ENCODE measurements at regions not wholly inside any gene's neighbourhood (a gene's known extent, or its start where the extent isn't known, plus 50 kb on each side); places are given as distances from the start of the nearest gene placed in this dataset.
"Not testable (repeated sequence)": the region's sequence is repeated elsewhere in the genome, so short reads cannot be mapped to it uniquely, and the experiment has no call there.

GRCh38 chr18:75857558-75857957 is 430.1 kb upstream of the SMIM21 start:
- no peak for DNase-seq (ENCODE audit: low read depth, low spot score)

- DNase-seq (ENCODE audit: low read depth, low spot score) = no peak
Measured at GRCh38 chr18:75854808-75855207, 427.3 kb upstream of the SMIM21 start.

- no peak for DNase-seq (ENCODE audit: low read depth, low spot score)
Measured at GRCh38 chr18:75854174-75854573, 426.7 kb upstream of the SMIM21 start.

GRCh38 chr18:75846321-75846720 is 418.8 kb upstream of the SMIM21 start:
- DNase-seq (ENCODE audit: low read depth, low spot score) = no peak

GRCh38 chr18:75845413-75845812 is 417.9 kb upstream of the SMIM21 start:
- DNase-seq (ENCODE audit: low read depth, low spot score) = no peak

- no peak for DNase-seq (ENCODE audit: low read depth, low spot score)
Measured at GRCh38 chr18:75844146-75844545, 416.6 kb upstream of the SMIM21 start.

GRCh38 chr18:75840131-75840530 is 412.6 kb upstream of the SMIM21 start:
- no peak for DNase-seq (ENCODE audit: low read depth, low spot score)

GRCh38 chr18:75839686-75840085 is 412.2 kb upstream of the SMIM21 start:
- DNase-seq (ENCODE audit: low read depth, low spot score) = not testable (repeated sequence)

GRCh38 chr18:75839041-75839440 is 411.5 kb upstream of the SMIM21 start:
- no peak for DNase-seq (ENCODE audit: low read depth, low spot score)

- no peak for DNase-seq (ENCODE audit: low read depth, low spot score)
Measured at GRCh38 chr18:75837316-75837715, 409.8 kb upstream of the SMIM21 start.

- DNase-seq (ENCODE audit: low read depth, low spot score) = no peak
Measured at GRCh38 chr18:75836516-75836915, 409.0 kb upstream of the SMIM21 start.

GRCh38 chr18:75831960-75832359 is 404.5 kb upstream of the SMIM21 start:
- DNase-seq (ENCODE audit: low read depth, low spot score) = no peak

GRCh38 chr18:75830828-75831227 is 403.3 kb upstream of the SMIM21 start:
- DNase-seq (ENCODE audit: low read depth, low spot score) = no peak

GRCh38 chr18:75829091-75829490 is 401.6 kb upstream of the SMIM21 start:
- no peak for DNase-seq (ENCODE audit: low read depth, low spot score)

- no peak for DNase-seq (ENCODE audit: low read depth, low spot score)
Measured at GRCh38 chr18:75828379-75828778, 400.9 kb upstream of the SMIM21 start.

GRCh38 chr18:75827751-75828287 is 400.3 kb upstream of the SMIM21 start:
- no peak for DNase-seq (ENCODE audit: low read depth, low spot score)

- DNase-seq (ENCODE audit: low read depth, low spot score) = no peak
Measured at GRCh38 chr18:75824661-75825060, 397.2 kb upstream of the SMIM21 start.

- no peak for DNase-seq (ENCODE audit: low read depth, low spot score)
Measured at GRCh38 chr18:75823471-75823870, 396.0 kb upstream of the SMIM21 start.

- DNase-seq (ENCODE audit: low read depth, low spot score) = no peak
Measured at GRCh38 chr18:75818383-75818782, 390.9 kb upstream of the SMIM21 start.

- DNase-seq (ENCODE audit: low read depth, low spot score) = no peak
Measured at GRCh38 chr18:75815767-75816166, 388.3 kb upstream of the SMIM21 start.

GRCh38 chr18:75812761-75813160 is 385.3 kb upstream of the SMIM21 start:
- DNase-seq (ENCODE audit: low read depth, low spot score) = no peak

- DNase-seq (ENCODE audit: low read depth, low spot score) = no peak
Measured at GRCh38 chr18:75810961-75811551, 383.6 kb upstream of the SMIM21 start.

GRCh38 chr18:75810516-75810915 is 383.0 kb upstream of the SMIM21 start:
- DNase-seq (ENCODE audit: low read depth, low spot score) = no peak

- no peak for DNase-seq (ENCODE audit: low read depth, low spot score)
Measured at GRCh38 chr18:75809926-75810255, 382.4 kb upstream of the SMIM21 start.

Data from iPS DF 19.7 (cell line).